SK-N-SH (cell line): ENCODE measurements at regions not wholly inside any gene's neighbourhood (a gene's known extent, or its start where the extent isn't known, plus 50 kb on each side); places are given as distances from the start of the nearest gene placed in this dataset.

ENCODE experiments used
- CHD2 ChIP-seq: fragments of 150-350 bp; IDR thresholded peaks from 2 replicates; pipeline ENCODE4 v1.6.1; 2018; ENCODE audit warnings: low read length; ENCODE audit not compliant: partially characterized antibody
- EP300 ChIP-seq, 2 experiments: IDR thresholded peaks; 2 replicates each; pipeline versions ENCODE4 v1.4.0 to v1.6.1; 2012; ENCODE audit warnings: borderline replicate concordance in 1 of 2, low read depth in 1 of 2, low read length in 1 of 2
- EZH2phosphoT487 ChIP-seq: fragments of 200-600 bp; sonication (generic); IDR thresholded peaks from 2 replicates; pipeline ENCODE4 v1.6.1; 2017; ENCODE audit warnings: low read depth, mixed run types, mild to moderate bottlenecking, antibody characterized with exemption, moderate library complexity, borderline replicate concordance
- GATA2 ChIP-seq: sonication (generic); formaldehyde crosslinking; IDR thresholded peaks from 2 replicates; pipeline ENCODE4 v1.5.0; 2020; ENCODE audit warnings: mild to moderate bottlenecking, missing genetic modification reagents
- JUND ChIP-seq: IDR thresholded peaks from 2 replicates; pipeline ENCODE4 v1.4.0; 2012
- POLR2AphosphoS5 ChIP-seq: IDR thresholded peaks from 2 replicates; pipeline ENCODE4 v1.6.1; 2012; ENCODE audit warnings: low read depth, low read length
- RAD21 ChIP-seq: IDR thresholded peaks from 2 replicates; pipeline ENCODE4 v1.6.1; 2012; ENCODE audit warnings: mild to moderate bottlenecking, low read length
- TCF12 ChIP-seq: IDR thresholded peaks from 2 replicates; pipeline ENCODE4 v1.4.0; 2012
- YY1 ChIP-seq: IDR thresholded peaks from 2 replicates; pipeline ENCODE4 v1.4.0; 2012; ENCODE audit warnings: low read depth, mild to moderate bottlenecking
- TF ChIP-seq, protein P1 (sequence below): IDR thresholded peaks from 2 replicates; pipeline ENCODE4 v1.4.0; 2012; ENCODE audit warnings: low read depth
- TF ChIP-seq, protein P2 (sequence below): fragments of 200-600 bp; sonication (generic); IDR thresholded peaks from 2 replicates; pipeline ENCODE4 v1.6.1; 2017; ENCODE audit warnings: antibody characterized with exemption, mild to moderate bottlenecking, moderate library complexity
- TF ChIP-seq, protein P3 (sequence below): fragments of 150-350 bp; IDR thresholded peaks from 2 replicates; pipeline ENCODE4 v1.6.1; 2017; ENCODE audit warnings: antibody characterized with exemption, low read length, low read depth, borderline replicate concordance

DNA sequence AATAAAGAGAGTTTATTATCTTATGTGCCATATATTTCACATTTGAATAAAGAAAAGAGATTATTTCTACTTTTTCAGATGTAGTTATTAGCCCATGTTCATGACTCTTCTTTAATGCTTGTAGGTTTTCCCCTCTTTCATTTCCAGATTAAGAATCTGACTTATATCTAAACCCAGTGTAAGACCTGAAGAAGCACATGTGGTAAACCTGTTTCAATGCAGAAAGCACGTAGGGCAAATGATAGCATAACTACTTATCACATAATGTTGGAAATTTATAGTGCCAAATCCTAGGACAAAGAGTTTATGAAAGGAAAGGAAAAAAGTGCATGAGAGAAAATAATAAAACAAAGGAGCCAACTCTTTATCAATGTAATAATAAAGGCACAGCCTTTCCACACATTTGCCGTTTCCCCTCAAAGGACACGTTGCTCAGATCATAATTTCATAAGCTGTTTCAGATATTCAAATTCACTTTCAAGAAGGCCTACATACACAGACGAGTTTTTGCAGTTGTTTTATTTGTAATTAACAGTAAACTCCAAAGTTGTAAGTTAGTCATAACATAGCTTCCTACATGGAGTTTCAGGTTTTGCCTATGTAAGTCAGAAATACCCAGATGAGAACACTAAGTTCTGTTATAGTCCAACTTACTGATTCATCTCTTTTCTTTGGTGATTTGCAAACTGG is 88.8 kb upstream of the MDFIC start:
- TF ChIP-seq RAD21 = no peak
- no peak for TF ChIP-seq YY1
- no peak for TF ChIP-seq JUND
- TF ChIP-seq, protein P1, sequence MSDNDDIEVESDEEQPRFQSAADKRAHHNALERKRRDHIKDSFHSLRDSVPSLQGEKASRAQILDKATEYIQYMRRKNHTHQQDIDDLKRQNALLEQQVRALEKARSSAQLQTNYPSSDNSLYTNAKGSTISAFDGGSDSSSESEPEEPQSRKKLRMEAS = no peak
- TF ChIP-seq, protein P2, sequence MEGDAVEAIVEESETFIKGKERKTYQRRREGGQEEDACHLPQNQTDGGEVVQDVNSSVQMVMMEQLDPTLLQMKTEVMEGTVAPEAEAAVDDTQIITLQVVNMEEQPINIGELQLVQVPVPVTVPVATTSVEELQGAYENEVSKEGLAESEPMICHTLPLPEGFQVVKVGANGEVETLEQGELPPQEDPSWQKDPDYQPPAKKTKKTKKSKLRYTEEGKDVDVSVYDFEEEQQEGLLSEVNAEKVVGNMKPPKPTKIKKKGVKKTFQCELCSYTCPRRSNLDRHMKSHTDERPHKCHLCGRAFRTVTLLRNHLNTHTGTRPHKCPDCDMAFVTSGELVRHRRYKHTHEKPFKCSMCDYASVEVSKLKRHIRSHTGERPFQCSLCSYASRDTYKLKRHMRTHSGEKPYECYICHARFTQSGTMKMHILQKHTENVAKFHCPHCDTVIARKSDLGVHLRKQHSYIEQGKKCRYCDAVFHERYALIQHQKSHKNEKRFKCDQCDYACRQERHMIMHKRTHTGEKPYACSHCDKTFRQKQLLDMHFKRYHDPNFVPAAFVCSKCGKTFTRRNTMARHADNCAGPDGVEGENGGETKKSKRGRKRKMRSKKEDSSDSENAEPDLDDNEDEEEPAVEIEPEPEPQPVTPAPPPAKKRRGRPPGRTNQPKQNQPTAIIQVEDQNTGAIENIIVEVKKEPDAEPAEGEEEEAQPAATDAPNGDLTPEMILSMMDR = no peak
- TF ChIP-seq GATA2 (CRISPR knock-in tag) = no peak
- no peak for TF ChIP-seq EZH2phosphoT487
- no peak for TF ChIP-seq TCF12
- TF ChIP-seq EP300 (IDR thresholded peaks at IDR 0.05; ENCODE audit: borderline replicate concordance in 1 of 2, low read depth in 1 of 2, low read length in 1 of 2) = no peak
- no peak for TF ChIP-seq CHD2
- no peak for TF ChIP-seq POLR2AphosphoS5
- TF ChIP-seq, protein P3, sequence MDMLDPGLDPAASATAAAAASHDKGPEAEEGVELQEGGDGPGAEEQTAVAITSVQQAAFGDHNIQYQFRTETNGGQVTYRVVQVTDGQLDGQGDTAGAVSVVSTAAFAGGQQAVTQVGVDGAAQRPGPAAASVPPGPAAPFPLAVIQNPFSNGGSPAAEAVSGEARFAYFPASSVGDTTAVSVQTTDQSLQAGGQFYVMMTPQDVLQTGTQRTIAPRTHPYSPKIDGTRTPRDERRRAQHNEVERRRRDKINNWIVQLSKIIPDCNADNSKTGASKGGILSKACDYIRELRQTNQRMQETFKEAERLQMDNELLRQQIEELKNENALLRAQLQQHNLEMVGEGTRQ = no peak
